ENCODE measurements at regions not wholly inside any gene's neighbourhood (a gene's known extent, or its start where the extent isn't known, plus 50 kb on each side); places are given as distances from the start of the nearest gene placed in this dataset.

GRCh38 chr7:28350662-28351061 is 61.7 kb upstream of the CREB5 start:
- DNase-seq (ENCODE audit: insufficient read length, low spot score) = no peak
- no peak for TF ChIP-seq POLR2A (IDR thresholded peaks at IDR 0.05; ENCODE audit: low read depth, low read length)
- FAIRE-seq = no peak

- DNase-seq (ENCODE audit: insufficient read length, low spot score) = no peak
- FAIRE-seq = no peak
- no peak for TF ChIP-seq POLR2A (IDR thresholded peaks at IDR 0.05; ENCODE audit: low read depth, low read length)
These were observed 60.9 kb upstream of the CREB5 start for GRCh38 chr7:28351450-28351849.

- no peak for TF ChIP-seq POLR2A (IDR thresholded peaks at IDR 0.05; ENCODE audit: low read depth, low read length)
- DNase-seq (ENCODE audit: insufficient read length, low spot score) = peak; percentile 87
- peak; percentile 81 for FAIRE-seq
These were observed 57.5 kb upstream of the CREB5 start for GRCh38 chr7:28354601-28355402.

- TF ChIP-seq POLR2A (IDR thresholded peaks at IDR 0.05; ENCODE audit: low read depth, low read length) = no peak
- FAIRE-seq = no peak
- DNase-seq (ENCODE audit: insufficient read length, low spot score) = no peak
These were observed 56.5 kb upstream of the CREB5 start for GRCh38 chr7:28355635-28356319.

- no peak for DNase-seq (ENCODE audit: insufficient read length, low spot score)
- TF ChIP-seq POLR2A (IDR thresholded peaks at IDR 0.05; ENCODE audit: low read depth, low read length) = no peak
- no peak for FAIRE-seq
These were observed 55.7 kb upstream of the CREB5 start for GRCh38 chr7:28356619-28357018.

- no peak for TF ChIP-seq POLR2A (IDR thresholded peaks at IDR 0.05; ENCODE audit: low read depth, low read length)
- FAIRE-seq = peak; percentile 93
- peak; percentile 81 for DNase-seq (ENCODE audit: insufficient read length, low spot score)
These were observed 53.9 kb upstream of the CREB5 start for GRCh38 chr7:28358423-28358868.

- FAIRE-seq = no peak
- no peak for DNase-seq (ENCODE audit: insufficient read length, low spot score)
- TF ChIP-seq POLR2A (IDR thresholded peaks at IDR 0.05; ENCODE audit: low read depth, low read length) = no peak
These were observed 51.6 kb upstream of the CREB5 start for GRCh38 chr7:28360739-28361138.

GRCh38 chr7:28361551-28361950 is 50.8 kb upstream of the CREB5 start:
- DNase-seq (ENCODE audit: insufficient read length, low spot score) (no peak), FAIRE-seq (no peak)
- TF ChIP-seq POLR2A (IDR thresholded peaks at IDR 0.05; ENCODE audit: low read depth, low read length) = no peak

- DNase-seq (ENCODE audit: insufficient read length, low spot score) = no peak
- no peak for TF ChIP-seq POLR2A (IDR thresholded peaks at IDR 0.05; ENCODE audit: low read depth, low read length)
- no peak for FAIRE-seq
These were observed 50.1 kb upstream of the CREB5 start for GRCh38 chr7:28362182-28362581.

All from H54 (cell line).